Choroid plexus epithelial cell (primary cell): ENCODE measurements at regions not wholly inside any gene's neighbourhood (a gene's known extent, or its start where the extent isn't known, plus 50 kb on each side); places are given as distances from the start of the nearest gene placed in this dataset.

Experiments
- DNase-seq: peaks from one replicate; pipeline ENCODE4 v3.0.0-alpha.2; 2010; ENCODE audit warnings: low read depth
- H3K4me3 ChIP-seq: 2 replicates; pipeline ENCODE4 v1.5.1; 2011; ENCODE audit warnings: low read depth, mild to moderate bottlenecking, control low read depth, low read length, moderate library complexity
- CTCF ChIP-seq: conservative IDR thresholded peaks from 2 replicates; pipeline ENCODE4 v1.5.1; 2011; ENCODE audit warnings: low read depth, mild to moderate bottlenecking, control low read depth, inconsistent platforms, low read length, moderate library complexity

GRCh38 chr1:239800861-239801260 lies 290.8 kb upstream of the FMN2 start:
- no peak for TF ChIP-seq CTCF
- DNase-seq, result no peak

GRCh38 chr1:239802275-239802674 lies 289.4 kb upstream of the FMN2 start:
- TF ChIP-seq CTCF, result no peak
- no peak for DNase-seq

More at GRCh38 chr1:239800861-239801260, 290.8 kb upstream of the FMN2 start:
- no peak overlapping the region for H3K4me3 ChIP-seq

GRCh38 chr1:239803781-239804180 lies 287.9 kb upstream of the FMN2 start:
- TF ChIP-seq CTCF, result no peak
- DNase-seq, result no peak
- H3K4me3 ChIP-seq, result no peak overlapping the region

More at GRCh38 chr1:239802275-239802674, 289.4 kb upstream of the FMN2 start:
- no peak overlapping the region for H3K4me3 ChIP-seq

GRCh38 chr1:239804266-239804665 lies 287.4 kb upstream of the FMN2 start:
- no peak for TF ChIP-seq CTCF
- DNase-seq, result no peak
- no peak overlapping the region for H3K4me3 ChIP-seq

- no peak for TF ChIP-seq CTCF
- DNase-seq, result no peak
Measured at GRCh38 chr1:239805042-239805441, 286.6 kb upstream of the FMN2 start.

GRCh38 chr1:239805851-239806772 lies 285.6 kb upstream of the FMN2 start:
- no peak overlapping the region for H3K4me3 ChIP-seq
- DNase-seq, result peak; percentile 0

More at GRCh38 chr1:239805042-239805441, 286.6 kb upstream of the FMN2 start:
- no peak overlapping the region for H3K4me3 ChIP-seq

More at GRCh38 chr1:239805851-239806772, 285.6 kb upstream of the FMN2 start:
- no peak for TF ChIP-seq CTCF
